ENCODE measurements at regions not wholly inside any gene's neighbourhood (a gene's known extent, or its start where the extent isn't known, plus 50 kb on each side); places are given as distances from the start of the nearest gene placed in this dataset.
A peak's percentile ranks its signal among the peaks of the same experiment; 100 is the strongest.

GRCh38 chr3:190194506-190194905 is 73.8 kb upstream of the P3H2 start:
- no peak for TF ChIP-seq CTCF (IDR thresholded peaks at IDR 0.05; ENCODE audit: control insufficient read depth, extremely low read depth, insufficient read depth)
- no peak overlapping the region for H3K4me3 ChIP-seq (ENCODE audit: low read depth, low read length)
- DNase-seq (ENCODE audit: low read depth): no peak

- TF ChIP-seq CTCF (IDR thresholded peaks at IDR 0.05; ENCODE audit: control insufficient read depth, extremely low read depth, insufficient read depth): no peak
- no peak overlapping the region for H3K4me3 ChIP-seq (ENCODE audit: low read depth, low read length)
- DNase-seq (ENCODE audit: low read depth): no peak
Measured at GRCh38 chr3:190193210-190193609, 72.5 kb upstream of the P3H2 start.

- no peak for DNase-seq (ENCODE audit: low read depth)
- H3K4me3 ChIP-seq (ENCODE audit: low read depth, low read length): no peak overlapping the region
- no peak for TF ChIP-seq CTCF (IDR thresholded peaks at IDR 0.05; ENCODE audit: control insufficient read depth, extremely low read depth, insufficient read depth)
Measured at GRCh38 chr3:190192739-190193138, 72.0 kb upstream of the P3H2 start.

DNA sequence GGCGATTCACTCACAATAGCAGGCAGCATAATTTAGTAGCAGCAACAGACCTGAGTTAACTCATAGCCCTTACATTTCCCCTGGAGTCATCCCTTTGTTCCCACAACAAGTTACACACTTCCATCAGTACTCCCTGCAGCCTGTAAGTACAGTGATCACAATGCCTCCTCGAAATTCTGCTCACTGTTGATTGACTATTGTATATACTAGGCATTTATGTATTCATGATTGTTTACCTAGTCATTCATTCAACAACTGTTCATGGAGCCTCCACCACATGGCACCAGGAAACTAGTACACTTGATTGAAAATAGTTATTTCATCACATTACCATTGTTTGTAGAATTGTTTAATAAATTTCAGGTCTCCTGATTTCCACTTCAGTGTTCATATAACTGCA is 71.4 kb upstream of the P3H2 start:
- no peak for DNase-seq (ENCODE audit: low read depth)
- no peak overlapping the region for H3K4me3 ChIP-seq (ENCODE audit: low read depth, low read length)
- TF ChIP-seq CTCF (IDR thresholded peaks at IDR 0.05; ENCODE audit: control insufficient read depth, extremely low read depth, insufficient read depth): no peak

GRCh38 chr3:190188197-190188596 is 67.5 kb upstream of the P3H2 start:
- H3K4me3 ChIP-seq (ENCODE audit: low read depth, low read length): no peak overlapping the region
- no peak for DNase-seq (ENCODE audit: low read depth)
- no peak for TF ChIP-seq CTCF (IDR thresholded peaks at IDR 0.05; ENCODE audit: control insufficient read depth, extremely low read depth, insufficient read depth)

- DNase-seq (ENCODE audit: low read depth): peak; percentile 33
- no peak for TF ChIP-seq CTCF (IDR thresholded peaks at IDR 0.05; ENCODE audit: control insufficient read depth, extremely low read depth, insufficient read depth)
- H3K4me3 ChIP-seq (ENCODE audit: low read depth, low read length): no peak overlapping the region
Measured at GRCh38 chr3:190183121-190183520, 62.4 kb upstream of the P3H2 start.

GRCh38 chr3:190182418-190183043 is 61.8 kb upstream of the P3H2 start:
- TF ChIP-seq CTCF (IDR thresholded peaks at IDR 0.05; ENCODE audit: control insufficient read depth, extremely low read depth, insufficient read depth): no peak
- no peak overlapping the region for H3K4me3 ChIP-seq (ENCODE audit: low read depth, low read length)
- no peak for DNase-seq (ENCODE audit: low read depth)

Data from LNCaP clone FGC (cell line).